Panc1 (cell line): ENCODE measurements at regions not wholly inside any gene's neighbourhood (a gene's known extent, or its start where the extent isn't known, plus 50 kb on each side); places are given as distances from the start of the nearest gene placed in this dataset.

Experiments used
- ATAC-seq: fragments of 200-7000 bp; cut with Tn5 transposase; 2 replicates; pipeline ENCODE4 v1.9.1; 2020; ENCODE audit warnings: mild to moderate bottlenecking, moderate library complexity
- BruUV-seq: library from RNA; stranded (reverse); fragments of 400-500 nt; replicated peaks from 2 replicates; lab custom pipeline; 2021; lab: Mats Ljungman, UMichigan
- CTCF ChIA-PET: fragments of 300-600 bp; sonication (Branson Sonifier 250); formaldehyde crosslinking; loops from one replicate; lab custom pipeline; 2022; ENCODE audit warnings: antibody characterized with exemption; lab: Charles Lee
- POLR2A ChIA-PET: fragments of 300-600 bp; sonication (Branson Sonifier 250); formaldehyde crosslinking; loops from one replicate; lab custom pipeline; 2022; ENCODE audit warnings: antibody characterized with exemption; lab: Charles Lee
- DNase-seq: peaks from one replicate; pipeline ENCODE4 v3.0.0-alpha.2; 2010; ENCODE audit warnings: low read depth, low spot score
- H3K27ac ChIP-seq: 2 replicates; pipeline ENCODE4 v1.5.1; 2011; ENCODE audit warnings: mild to moderate bottlenecking, low read length, inconsistent platforms
- H3K27me3 ChIP-seq: fragments of 200-500 bp; sonication (Bioruptor generic); 2 replicates; pipeline ENCODE4 v1.6.0; 2014; ENCODE audit warnings: low read length, inconsistent platforms; ENCODE audit not compliant: control insufficient read depth, insufficient read depth
- H3K36me3 ChIP-seq: fragments of 200-500 bp; sonication (Bioruptor generic); 2 replicates; pipeline ENCODE4 v1.5.1; 2014; ENCODE audit warnings: inconsistent platforms, mild to moderate bottlenecking, low read length, moderate library complexity; ENCODE audit not compliant: control insufficient read depth, insufficient read depth
- H3K4me1 ChIP-seq: 2 replicates; pipeline ENCODE4 v1.5.1; 2011; ENCODE audit warnings: inconsistent platforms, mild to moderate bottlenecking, low read length, moderate library complexity; ENCODE audit not compliant: control insufficient read depth, insufficient read depth
- H3K4me3 ChIP-seq, 2 experiments: 2 replicates each; pipeline ENCODE4 v1.5.1; 2011 to 2012; ENCODE audit warnings: low read depth in 2 of 2, low read length in 2 of 2, mild to moderate bottlenecking in 2 of 2, inconsistent platforms in 1 of 2, moderate library complexity in 1 of 2
- H3K9me3 ChIP-seq: fragments of 200-500 bp; sonication (Bioruptor generic); 2 replicates; pipeline ENCODE4 v1.5.1; 2014; ENCODE audit warnings: low read depth, mild to moderate bottlenecking, inconsistent platforms, low read length, moderate library complexity; ENCODE audit not compliant: control insufficient read depth, insufficient read depth
- POLR2AphosphoS5 ChIP-seq: IDR thresholded peaks from 2 replicates; pipeline ENCODE4 v1.6.1; 2012; ENCODE audit warnings: mild to moderate bottlenecking, low read depth, low read length, moderate library complexity
- SIN3A ChIP-seq: IDR thresholded peaks from 2 replicates; pipeline ENCODE4 v1.6.1; 2012; ENCODE audit warnings: low read depth, mild to moderate bottlenecking, low read length, moderate library complexity, borderline replicate concordance; ENCODE audit not compliant: insufficient read depth
- TCF7L2 ChIP-seq: IDR thresholded peaks from 2 replicates; pipeline ENCODE4 v1.6.1; 2011; ENCODE audit warnings: mild to moderate bottlenecking, low read depth, low read length, inconsistent platforms
- in situ Hi-C: cut with HindIII; loops from 2 replicates; pipeline ENCODE4 v1.10.0; 2016; ENCODE audit warnings: low sequenced_read_pairs, low pct_unique_long_range_greater_than_20kb
- intact Hi-C: fragments of 100-400 bp; cut with micrococcal nuclease; formaldehyde crosslinking; loops from one replicate; pipeline ENCODE4 v1.10.0; 2022; ENCODE audit not compliant: unreplicated experiment
- TF ChIP-seq, protein P1 (sequence below): fragments of 450-650 bp; IDR thresholded peaks from 2 replicates; pipeline ENCODE4 v1.5.1; 2017; ENCODE audit warnings: mild to moderate bottlenecking
- TF ChIP-seq, protein P2 (sequence below), 2 experiments: IDR thresholded peaks; 2 replicates each; pipeline ENCODE4 v1.6.1; 2011 to 2012; ENCODE audit warnings: low read depth in 2 of 2, control low read depth in 1 of 2, low read length in 1 of 2, mild to moderate bottlenecking in 1 of 2, moderate library complexity in 1 of 2; ENCODE audit not compliant: insufficient read depth in 1 of 2

DNA sequence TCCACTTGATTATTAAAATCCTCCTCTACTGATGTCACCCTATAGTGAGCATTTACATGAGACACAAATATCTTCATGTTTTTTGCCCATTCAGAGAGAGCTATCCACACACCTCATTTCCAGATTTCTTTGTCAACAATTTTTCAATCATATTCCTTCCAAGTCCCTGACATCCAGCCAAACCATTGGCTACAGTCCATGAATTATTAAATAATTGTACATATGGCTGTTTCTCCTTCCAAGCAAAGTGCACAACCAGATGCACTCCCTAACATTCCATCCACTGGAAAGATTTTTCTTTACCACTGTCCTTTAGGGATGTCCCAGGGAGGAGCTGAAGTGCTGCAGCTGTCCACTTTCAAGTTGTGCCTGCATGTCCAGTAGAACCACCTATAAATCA, 328.0 kb upstream of the MDFIC2 start:
- no TSS peak for BruUV-seq
- ChIA-PET CTCF (no interaction called here), POLR2A (no interaction called here)

DNA sequence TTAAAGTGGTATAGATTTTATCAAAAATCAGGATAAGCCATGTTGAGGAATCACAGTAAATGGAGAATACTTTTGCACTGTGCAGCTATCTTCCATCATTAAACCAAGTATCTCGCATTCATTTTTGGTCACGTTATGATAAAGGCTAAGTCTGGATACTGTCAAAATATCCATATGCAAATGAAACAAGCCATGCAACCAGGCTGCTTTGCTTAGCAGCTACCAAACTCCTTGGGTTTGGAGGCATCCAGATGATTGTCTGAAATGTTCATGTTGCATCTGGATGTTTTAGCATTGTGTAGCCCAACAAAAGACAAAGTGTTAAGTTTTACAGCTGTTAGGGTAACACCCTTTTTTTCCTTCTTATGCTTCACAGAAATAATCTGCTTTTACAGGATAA, 322.9 kb upstream of the MDFIC2 start:
- Histone ChIP-seq H3K27ac (no peak overlapping the region), H3K9me3 (no peaks in the 10 kb centered on the region), H3K4me1 (no peaks in the 10 kb centered on the region), H3K36me3 (no peaks in the 10 kb centered on the region), H3K4me3 (no peak overlapping the region), H3K27me3 (no peaks in the 10 kb centered on the region)
- ATAC-seq, result no peak
- no peak for DNase-seq
- no TSS peak for BruUV-seq
- ChIA-PET POLR2A (no interaction called here), CTCF (no interaction called here)
- intact Hi-C loops, result no loop called here
- in situ Hi-C loops, result no loop called here
- TF ChIP-seq, protein P1, sequence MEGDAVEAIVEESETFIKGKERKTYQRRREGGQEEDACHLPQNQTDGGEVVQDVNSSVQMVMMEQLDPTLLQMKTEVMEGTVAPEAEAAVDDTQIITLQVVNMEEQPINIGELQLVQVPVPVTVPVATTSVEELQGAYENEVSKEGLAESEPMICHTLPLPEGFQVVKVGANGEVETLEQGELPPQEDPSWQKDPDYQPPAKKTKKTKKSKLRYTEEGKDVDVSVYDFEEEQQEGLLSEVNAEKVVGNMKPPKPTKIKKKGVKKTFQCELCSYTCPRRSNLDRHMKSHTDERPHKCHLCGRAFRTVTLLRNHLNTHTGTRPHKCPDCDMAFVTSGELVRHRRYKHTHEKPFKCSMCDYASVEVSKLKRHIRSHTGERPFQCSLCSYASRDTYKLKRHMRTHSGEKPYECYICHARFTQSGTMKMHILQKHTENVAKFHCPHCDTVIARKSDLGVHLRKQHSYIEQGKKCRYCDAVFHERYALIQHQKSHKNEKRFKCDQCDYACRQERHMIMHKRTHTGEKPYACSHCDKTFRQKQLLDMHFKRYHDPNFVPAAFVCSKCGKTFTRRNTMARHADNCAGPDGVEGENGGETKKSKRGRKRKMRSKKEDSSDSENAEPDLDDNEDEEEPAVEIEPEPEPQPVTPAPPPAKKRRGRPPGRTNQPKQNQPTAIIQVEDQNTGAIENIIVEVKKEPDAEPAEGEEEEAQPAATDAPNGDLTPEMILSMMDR, result no peak
- TF ChIP-seq TCF7L2 (no peak), SIN3A (no peak), POLR2AphosphoS5 (no peak)
- TF ChIP-seq, protein P2, sequence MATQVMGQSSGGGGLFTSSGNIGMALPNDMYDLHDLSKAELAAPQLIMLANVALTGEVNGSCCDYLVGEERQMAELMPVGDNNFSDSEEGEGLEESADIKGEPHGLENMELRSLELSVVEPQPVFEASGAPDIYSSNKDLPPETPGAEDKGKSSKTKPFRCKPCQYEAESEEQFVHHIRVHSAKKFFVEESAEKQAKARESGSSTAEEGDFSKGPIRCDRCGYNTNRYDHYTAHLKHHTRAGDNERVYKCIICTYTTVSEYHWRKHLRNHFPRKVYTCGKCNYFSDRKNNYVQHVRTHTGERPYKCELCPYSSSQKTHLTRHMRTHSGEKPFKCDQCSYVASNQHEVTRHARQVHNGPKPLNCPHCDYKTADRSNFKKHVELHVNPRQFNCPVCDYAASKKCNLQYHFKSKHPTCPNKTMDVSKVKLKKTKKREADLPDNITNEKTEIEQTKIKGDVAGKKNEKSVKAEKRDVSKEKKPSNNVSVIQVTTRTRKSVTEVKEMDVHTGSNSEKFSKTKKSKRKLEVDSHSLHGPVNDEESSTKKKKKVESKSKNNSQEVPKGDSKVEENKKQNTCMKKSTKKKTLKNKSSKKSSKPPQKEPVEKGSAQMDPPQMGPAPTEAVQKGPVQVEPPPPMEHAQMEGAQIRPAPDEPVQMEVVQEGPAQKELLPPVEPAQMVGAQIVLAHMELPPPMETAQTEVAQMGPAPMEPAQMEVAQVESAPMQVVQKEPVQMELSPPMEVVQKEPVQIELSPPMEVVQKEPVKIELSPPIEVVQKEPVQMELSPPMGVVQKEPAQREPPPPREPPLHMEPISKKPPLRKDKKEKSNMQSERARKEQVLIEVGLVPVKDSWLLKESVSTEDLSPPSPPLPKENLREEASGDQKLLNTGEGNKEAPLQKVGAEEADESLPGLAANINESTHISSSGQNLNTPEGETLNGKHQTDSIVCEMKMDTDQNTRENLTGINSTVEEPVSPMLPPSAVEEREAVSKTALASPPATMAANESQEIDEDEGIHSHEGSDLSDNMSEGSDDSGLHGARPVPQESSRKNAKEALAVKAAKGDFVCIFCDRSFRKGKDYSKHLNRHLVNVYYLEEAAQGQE (IDR thresholded peaks at IDR 0.05; ENCODE audit: insufficient read depth in 1 of 2, low read depth in 2 of 2, low read length in 1 of 2), result no peak

More for the DNA sequence above, 328.0 kb upstream of the MDFIC2 start:
- ATAC-seq (no peak), DNase-seq (no peak)
- H3K4me1 ChIP-seq, result no peaks in the 10 kb centered on the region
- intact Hi-C loops, result no loop called here
- in situ Hi-C loops, result no loop called here
- no peak overlapping the region for H3K27ac ChIP-seq
- TF ChIP-seq POLR2AphosphoS5, result no peak
- TF ChIP-seq, protein P2 (IDR thresholded peaks at IDR 0.05; ENCODE audit: insufficient read depth in 1 of 2, low read depth in 2 of 2, low read length in 1 of 2), result no peak
- TF ChIP-seq, protein P1, result no peak
- no peak for TF ChIP-seq SIN3A
- TF ChIP-seq TCF7L2, result no peak
- H3K36me3 ChIP-seq, result no peaks in the 10 kb centered on the region
- no peaks in the 10 kb centered on the region for H3K9me3 ChIP-seq
- H3K4me3 ChIP-seq, result no peak overlapping the region
- H3K27me3 ChIP-seq, result no peaks in the 10 kb centered on the region
